ENCODE measurements at regions not wholly inside any gene's neighbourhood (a gene's known extent, or its start where the extent isn't known, plus 50 kb on each side); places are given as distances from the start of the nearest gene placed in this dataset.

DNA sequence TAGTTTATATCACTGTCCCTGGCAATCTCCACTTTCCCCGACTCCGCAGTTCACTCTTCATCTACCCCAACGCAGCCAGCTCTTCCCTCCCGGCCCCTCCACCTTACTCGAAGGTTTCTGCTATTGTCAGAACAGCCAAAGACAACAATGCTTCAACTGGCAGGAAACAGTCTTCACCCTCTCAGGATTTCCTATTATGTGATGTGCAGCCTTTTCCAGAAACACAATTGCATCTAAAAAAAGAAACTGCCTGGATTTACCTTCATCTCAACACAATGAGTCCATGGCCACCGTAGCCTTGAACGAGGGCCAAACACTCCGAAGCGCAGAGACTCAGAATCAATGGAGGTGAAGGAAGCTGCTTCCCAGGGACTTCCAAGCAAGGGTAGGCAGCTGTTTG, 182.1 kb upstream of the TSC22D2 start:
- DNase-seq (no peak), ATAC-seq (no peak)
- TF ChIP-seq, protein P1, sequence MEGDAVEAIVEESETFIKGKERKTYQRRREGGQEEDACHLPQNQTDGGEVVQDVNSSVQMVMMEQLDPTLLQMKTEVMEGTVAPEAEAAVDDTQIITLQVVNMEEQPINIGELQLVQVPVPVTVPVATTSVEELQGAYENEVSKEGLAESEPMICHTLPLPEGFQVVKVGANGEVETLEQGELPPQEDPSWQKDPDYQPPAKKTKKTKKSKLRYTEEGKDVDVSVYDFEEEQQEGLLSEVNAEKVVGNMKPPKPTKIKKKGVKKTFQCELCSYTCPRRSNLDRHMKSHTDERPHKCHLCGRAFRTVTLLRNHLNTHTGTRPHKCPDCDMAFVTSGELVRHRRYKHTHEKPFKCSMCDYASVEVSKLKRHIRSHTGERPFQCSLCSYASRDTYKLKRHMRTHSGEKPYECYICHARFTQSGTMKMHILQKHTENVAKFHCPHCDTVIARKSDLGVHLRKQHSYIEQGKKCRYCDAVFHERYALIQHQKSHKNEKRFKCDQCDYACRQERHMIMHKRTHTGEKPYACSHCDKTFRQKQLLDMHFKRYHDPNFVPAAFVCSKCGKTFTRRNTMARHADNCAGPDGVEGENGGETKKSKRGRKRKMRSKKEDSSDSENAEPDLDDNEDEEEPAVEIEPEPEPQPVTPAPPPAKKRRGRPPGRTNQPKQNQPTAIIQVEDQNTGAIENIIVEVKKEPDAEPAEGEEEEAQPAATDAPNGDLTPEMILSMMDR (IDR thresholded peaks at IDR 0.05) = no peak
- Histone ChIP-seq H3K4me3 (no peak overlapping the region), H3K4me1 (peaks cover 5% of the 10 kb centered on the region), H3K27ac (no peak overlapping the region), H3K27me3 (ENCODE audit: low read depth) (no peaks in the 10 kb centered on the region), H3K9me3 (no peaks in the 10 kb centered on the region), H3K36me3 (no peaks in the 10 kb centered on the region)
- intact Hi-C loops (cut with DNase I) = no loop called here

DNA sequence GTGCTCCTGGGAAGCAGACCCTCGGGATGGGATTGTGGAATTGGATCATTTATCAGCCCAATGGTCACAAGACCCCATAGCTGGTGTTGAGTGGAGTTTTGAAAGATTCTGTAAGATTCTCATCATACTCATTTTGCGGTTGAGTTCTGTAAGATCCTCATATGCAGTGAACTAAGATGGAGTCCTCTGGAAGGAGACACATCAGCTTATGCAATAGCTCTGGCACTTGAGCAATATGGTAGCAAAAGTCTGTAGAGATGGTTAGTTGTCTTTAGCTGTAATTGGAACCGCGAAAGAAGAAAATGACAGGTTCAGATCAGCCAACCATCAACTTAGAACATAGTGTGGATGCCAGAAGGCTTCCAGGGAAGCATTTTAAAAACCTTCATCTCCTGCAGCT, 184.5 kb upstream of the TSC22D2 start:
- Histone ChIP-seq H3K4me1 (peaks cover 7% of the 10 kb centered on the region), H3K9me3 (no peaks in the 10 kb centered on the region), H3K27me3 (ENCODE audit: low read depth) (no peaks in the 10 kb centered on the region), H3K36me3 (no peaks in the 10 kb centered on the region), H3K27ac (no peak overlapping the region), H3K4me3 (no peak overlapping the region)
- intact Hi-C loops (cut with DNase I) = no loop called here
- ATAC-seq (no peak), DNase-seq (no peak)
- TF ChIP-seq, protein P1 (IDR thresholded peaks at IDR 0.05) = no peak

DNA sequence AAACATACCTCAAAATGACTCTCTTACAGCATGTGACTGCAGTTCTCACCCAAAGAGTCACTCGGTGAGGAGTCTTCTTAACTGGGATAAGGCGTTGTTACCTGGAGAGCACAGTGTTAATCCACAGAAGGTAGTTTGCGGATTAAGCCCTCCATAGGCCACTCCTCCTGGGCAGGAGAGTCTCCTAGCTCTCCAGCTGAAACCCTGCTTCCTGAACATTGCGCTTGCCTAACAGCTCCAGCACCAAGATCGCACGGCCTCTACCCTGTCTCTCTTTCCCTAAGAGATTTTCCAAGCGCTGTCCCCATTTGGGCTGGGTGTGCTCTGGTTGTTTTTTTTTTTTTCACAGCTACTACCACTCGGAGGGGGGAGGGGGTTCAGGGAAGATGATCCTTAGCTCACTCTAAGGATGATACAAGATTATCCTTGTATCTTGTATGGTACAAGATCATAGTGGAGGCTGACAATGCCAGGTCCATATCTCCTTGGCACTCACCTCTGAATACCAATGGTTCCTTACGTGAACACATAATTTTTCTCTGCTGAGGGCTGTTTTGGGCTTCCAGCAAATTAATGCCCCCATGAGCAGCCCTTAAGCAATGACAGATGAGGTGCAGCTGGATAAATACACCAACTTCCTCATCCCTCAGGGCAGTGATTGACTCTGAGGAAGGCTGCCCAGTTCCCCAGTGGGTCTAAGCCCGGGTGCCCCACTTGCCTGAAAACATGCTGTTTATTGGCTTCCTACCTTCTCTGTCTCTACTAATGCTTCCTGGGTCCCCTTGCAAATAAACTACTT, 185.2 kb upstream of the TSC22D2 start:
- intact Hi-C loops (cut with DNase I) = no loop called here

DNA sequence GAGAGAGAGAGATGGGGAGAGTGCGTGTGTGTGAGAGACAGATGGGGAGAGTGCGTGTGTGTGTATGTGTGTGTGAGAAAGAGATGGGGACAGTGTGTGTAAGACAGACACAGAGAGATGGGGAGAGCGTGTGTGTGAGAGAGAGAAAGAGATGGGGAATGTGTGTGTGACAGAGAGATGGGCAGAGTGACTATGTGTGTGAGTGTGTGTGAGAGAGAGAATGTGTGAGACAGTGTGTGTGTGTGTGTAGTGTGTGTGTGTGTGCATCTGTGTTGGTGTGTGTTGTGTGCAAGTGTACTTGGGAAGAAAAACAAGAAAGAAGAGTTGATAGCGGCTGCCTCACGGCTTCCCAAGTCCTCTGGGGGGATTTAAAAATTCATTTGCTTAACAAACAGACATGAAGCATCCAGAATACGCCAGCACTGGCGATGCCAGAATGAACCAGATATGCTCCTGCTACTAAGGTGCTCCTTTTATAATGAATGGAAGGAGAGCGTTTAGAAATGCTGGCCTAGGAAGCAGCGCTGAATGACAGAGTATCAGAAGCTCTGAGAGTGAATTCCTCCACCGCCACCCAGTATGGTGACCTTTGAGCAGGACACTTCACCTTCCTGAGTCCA, 186.1 kb upstream of the TSC22D2 start:
- ATAC-seq (no peak), DNase-seq (no peak)
- Histone ChIP-seq H3K4me3 (no peak overlapping the region), H3K9me3 (no peaks in the 10 kb centered on the region), H3K36me3 (no peaks in the 10 kb centered on the region), H3K4me1 (peaks cover 7% of the 10 kb centered on the region), H3K27ac (no peak overlapping the region), H3K27me3 (ENCODE audit: low read depth) (no peaks in the 10 kb centered on the region)
- intact Hi-C loops (cut with DNase I) = no loop called here
- TF ChIP-seq, protein P1 (IDR thresholded peaks at IDR 0.05) = no peak

More for the DNA sequence above, 185.2 kb upstream of the TSC22D2 start:
- H3K4me3 ChIP-seq = no peak overlapping the region
- DNase-seq (no peak), ATAC-seq (no peak)
- H3K27me3 ChIP-seq (ENCODE audit: low read depth) = no peaks in the 10 kb centered on the region
- H3K4me1 ChIP-seq = peaks cover 7% of the 10 kb centered on the region
- no peaks in the 10 kb centered on the region for H3K36me3 ChIP-seq
- no peak overlapping the region for H3K27ac ChIP-seq
- no peaks in the 10 kb centered on the region for H3K9me3 ChIP-seq
- TF ChIP-seq, protein P1 (IDR thresholded peaks at IDR 0.05) = no peak

DNA sequence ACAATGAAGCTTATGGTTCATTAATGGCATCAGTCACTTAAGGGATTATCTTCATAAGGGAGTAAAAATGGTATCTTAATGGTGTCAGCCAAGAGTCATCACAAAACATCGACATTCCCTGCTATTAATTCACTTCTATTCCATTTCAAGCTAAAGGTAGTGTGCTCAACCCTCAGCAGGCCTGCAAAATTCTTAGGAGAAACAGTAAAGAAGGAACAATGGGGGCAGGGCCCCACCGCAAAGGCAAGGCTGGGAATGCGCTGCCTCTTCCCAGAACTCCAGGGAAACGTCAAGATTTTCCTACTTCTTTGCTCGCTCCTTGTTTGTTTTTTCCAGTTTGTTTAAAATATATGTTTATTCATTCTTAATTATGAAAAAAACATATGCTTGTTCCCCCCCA, 187.3 kb upstream of the TSC22D2 start:
- Histone ChIP-seq H3K36me3 (no peaks in the 10 kb centered on the region), H3K9me3 (no peaks in the 10 kb centered on the region), H3K4me1 (peaks cover 7% of the 10 kb centered on the region), H3K27me3 (ENCODE audit: low read depth) (no peaks in the 10 kb centered on the region), H3K4me3 (peak overlapping the region; percentile 31), H3K27ac (no peak overlapping the region)
- DNase-seq (no peak), ATAC-seq (no peak)
- intact Hi-C loops (cut with DNase I) = no loop called here
- TF ChIP-seq, protein P1 (IDR thresholded peaks at IDR 0.05) = no peak

Measured in lower lobe of right lung (tissue), 2 donors.